K562 (cell line): ENCODE measurements at regions not wholly inside any gene's neighbourhood (a gene's known extent, or its start where the extent isn't known, plus 50 kb on each side); places are given as distances from the start of the nearest gene placed in this dataset.

ENCODE experiments used
- E2F6 ChIP-seq, 2 experiments: IDR thresholded peaks; 2 replicates each; pipeline ENCODE4 v1.6.1; 2011; ENCODE audit warnings: borderline replicate concordance in 1 of 2, control low read depth in 1 of 2, low read depth in 1 of 2, low read length in 1 of 2, mild to moderate bottlenecking in 1 of 2, mixed read lengths in 1 of 2, moderate library complexity in 1 of 2; ENCODE audit not compliant: insufficient read depth in 1 of 2, insufficient read length in 1 of 2, poor library complexity in 1 of 2, severe bottlenecking in 1 of 2; ENCODE audit errors: extremely low read depth in 1 of 2
- MAZ ChIP-seq, 2 experiments: fragments of 450-650 bp in 1 of 2; sonication (generic) in 1 of 2; formaldehyde crosslinking; IDR thresholded peaks in 1 of 2; conservative IDR thresholded peaks in 1 of 2; 2 replicates each; pipeline versions ENCODE4 v1.4.0 to v1.5.0; 2020; ENCODE audit warnings: mild to moderate bottlenecking in 1 of 2, missing genetic modification reagents in 1 of 2
- RBFOX2 ChIP-seq: fragments of 200-400 bp; formaldehyde crosslinking; IDR thresholded peaks from 2 replicates; pipeline ENCODE4 v1.6.1; 2017; ENCODE audit warnings: low read depth, mild to moderate bottlenecking, low read length, moderate library complexity
- ZBTB11 ChIP-seq, 3 experiments: fragments of 200-800 bp in 1 of 3; fragments of 250-450 bp in 1 of 3; fragments of 450-650 bp in 1 of 3; sonication (Bioruptor Pico) in 1 of 3; sonication (Bioruptor generic) in 1 of 3; formaldehyde crosslinking in 1 of 3; IDR thresholded peaks; 2 replicates each; pipeline versions ENCODE4 v1.6.1 to v1.8.0; 2016 to 2022; ENCODE audit warnings: mild to moderate bottlenecking in 2 of 3, missing genetic modification characterization in 2 of 3, missing compliant biosample characterization in 1 of 3, moderate library complexity in 1 of 3
- ZNF133 ChIP-seq: fragments of 250-450 bp; sonication (Bioruptor Pico); IDR thresholded peaks from 2 replicates; pipeline ENCODE4 v1.4.0; 2020; ENCODE audit warnings: mild to moderate bottlenecking

- TF ChIP-seq MAZ (CRISPR knock-in tag; conservative IDR thresholded peaks at IDR 0.05 in 1 of 2, IDR thresholded peaks at IDR 0.05 in 1 of 2): no peak
- no peak for TF ChIP-seq ZNF133 (CRISPR knock-in tag)
- TF ChIP-seq E2F6 (IDR thresholded peaks at IDR 0.05; ENCODE audit: borderline replicate concordance in 1 of 2, extremely low read depth in 1 of 2, insufficient read depth in 1 of 2, insufficient read length in 1 of 2, low read depth in 1 of 2, low read length in 1 of 2, poor library complexity in 1 of 2, severe bottlenecking in 1 of 2): peak in 1 of 2 experiments; percentile 16
- TF ChIP-seq ZBTB11 (CRISPR knock-in tag; IDR thresholded peaks at IDR 0.05): peak in 1 of 3 experiments; percentile 82; a peak in 2 of 6 replicates
- no peak for TF ChIP-seq RBFOX2
- TF ChIP-seq, all 486 proteins: peak for 5
Measured at GRCh38 chr7:421136-421991, 98.3 kb downstream of the PDGFA start (continued).
